COLO668 (cell line): ENCODE measurements at regions not wholly inside any gene's neighbourhood (a gene's known extent, or its start where the extent isn't known, plus 50 kb on each side); places are given as distances from the start of the nearest gene placed in this dataset.

Experiments used
- DNase-seq: peaks from one replicate; lab custom pipeline; 2025; ENCODE audit not compliant: unreplicated experiment; lab: John Stamatoyannopoulos, UW

GRCh38 chr13:90099847-90100246 lies 1247.6 kb upstream of the MIR17HG start:
- no peak for DNase-seq

- no peak for DNase-seq
Measured at GRCh38 chr13:90103099-90103784, 1244.2 kb upstream of the MIR17HG start.

- no peak for DNase-seq
Measured at GRCh38 chr13:90104764-90105163, 1242.7 kb upstream of the MIR17HG start.

- DNase-seq: no peak
Measured at GRCh38 chr13:90105276-90105675, 1242.2 kb upstream of the MIR17HG start.

GRCh38 chr13:90105849-90106496 lies 1241.5 kb upstream of the MIR17HG start:
- no peak for DNase-seq

- DNase-seq: no peak
Measured at GRCh38 chr13:90107661-90108060, 1239.8 kb upstream of the MIR17HG start.

GRCh38 chr13:90108547-90108946 lies 1238.9 kb upstream of the MIR17HG start:
- DNase-seq: no peak

GRCh38 chr13:90116121-90116520 lies 1231.4 kb upstream of the MIR17HG start:
- DNase-seq: no peak

- no peak for DNase-seq
Measured at GRCh38 chr13:90118467-90119071, 1228.9 kb upstream of the MIR17HG start.

GRCh38 chr13:90120026-90120425 lies 1227.5 kb upstream of the MIR17HG start:
- DNase-seq: no peak

GRCh38 chr13:90121784-90122183 lies 1225.7 kb upstream of the MIR17HG start:
- no peak for DNase-seq

- no peak for DNase-seq
Measured at GRCh38 chr13:90122531-90122930, 1225.0 kb upstream of the MIR17HG start.

GRCh38 chr13:90135558-90135957 lies 1211.9 kb upstream of the MIR17HG start:
- no peak for DNase-seq

GRCh38 chr13:90142251-90142650 lies 1205.2 kb upstream of the MIR17HG start:
- no peak for DNase-seq

- no peak for DNase-seq
Measured at GRCh38 chr13:90154311-90154960, 1193.1 kb upstream of the MIR17HG start.

- no peak for DNase-seq
Measured at GRCh38 chr13:90156390-90156789, 1191.1 kb upstream of the MIR17HG start.

- DNase-seq: no peak
Measured at GRCh38 chr13:90168953-90169352, 1178.5 kb upstream of the MIR17HG start.

- DNase-seq: no peak
Measured at GRCh38 chr13:90170208-90170607, 1177.3 kb upstream of the MIR17HG start.

GRCh38 chr13:90171649-90172048 lies 1175.8 kb upstream of the MIR17HG start:
- DNase-seq: no peak

- DNase-seq: no peak
Measured at GRCh38 chr13:90177512-90177911, 1170.0 kb upstream of the MIR17HG start.

GRCh38 chr13:90184355-90184754 lies 1163.1 kb upstream of the MIR17HG start:
- DNase-seq: no peak

GRCh38 chr13:90185734-90186133 lies 1161.8 kb upstream of the MIR17HG start:
- no peak for DNase-seq
